RWPE1 (cell line): ENCODE measurements at regions not wholly inside any gene's neighbourhood (a gene's known extent, or its start where the extent isn't known, plus 50 kb on each side); places are given as distances from the start of the nearest gene placed in this dataset.

Source experiments
- CTCF ChIA-PET: fragments of 350-600 bp; sonication (Branson Sonifier 250); formaldehyde crosslinking; extraction: SDS; loops from one replicate; lab custom pipeline; 2021; lab: Yijun Ruan, JAX
- POLR2A ChIA-PET: fragments of 400-600 bp; formaldehyde crosslinking; extraction: SDS; loops from one replicate; lab custom pipeline; 2020; ENCODE audit warnings: antibody characterized with exemption; ENCODE audit not compliant: low non-redundant PET; lab: Yijun Ruan, JAX
- DNase-seq: peaks from one replicate; pipeline ENCODE4 v3.0.0; 2012; ENCODE audit warnings: low spot score
- H3K27ac ChIP-seq: fragments of 450-650 bp; 2 replicates; pipeline ENCODE4 v1.5.1; 2017
- TF ChIP-seq, protein P1 (sequence below): fragments of 450-650 bp; conservative IDR thresholded peaks from 2 replicates; pipeline ENCODE4 v1.5.1; 2017; ENCODE audit warnings: low read depth, mild to moderate bottlenecking

GRCh38 chr10:71038921-71039320 lies 150.6 kb upstream of the PCBD1 start:
- ChIA-PET POLR2A (no interaction called here), CTCF (interaction anchor here (0.6 kb wide), 1 partner anchor 128 kb away, joined by 3 read pairs; no protein-coding TSS in a partner anchor)
- no peak for DNase-seq
- H3K27ac ChIP-seq = no peak overlapping the region
- TF ChIP-seq, protein P1, sequence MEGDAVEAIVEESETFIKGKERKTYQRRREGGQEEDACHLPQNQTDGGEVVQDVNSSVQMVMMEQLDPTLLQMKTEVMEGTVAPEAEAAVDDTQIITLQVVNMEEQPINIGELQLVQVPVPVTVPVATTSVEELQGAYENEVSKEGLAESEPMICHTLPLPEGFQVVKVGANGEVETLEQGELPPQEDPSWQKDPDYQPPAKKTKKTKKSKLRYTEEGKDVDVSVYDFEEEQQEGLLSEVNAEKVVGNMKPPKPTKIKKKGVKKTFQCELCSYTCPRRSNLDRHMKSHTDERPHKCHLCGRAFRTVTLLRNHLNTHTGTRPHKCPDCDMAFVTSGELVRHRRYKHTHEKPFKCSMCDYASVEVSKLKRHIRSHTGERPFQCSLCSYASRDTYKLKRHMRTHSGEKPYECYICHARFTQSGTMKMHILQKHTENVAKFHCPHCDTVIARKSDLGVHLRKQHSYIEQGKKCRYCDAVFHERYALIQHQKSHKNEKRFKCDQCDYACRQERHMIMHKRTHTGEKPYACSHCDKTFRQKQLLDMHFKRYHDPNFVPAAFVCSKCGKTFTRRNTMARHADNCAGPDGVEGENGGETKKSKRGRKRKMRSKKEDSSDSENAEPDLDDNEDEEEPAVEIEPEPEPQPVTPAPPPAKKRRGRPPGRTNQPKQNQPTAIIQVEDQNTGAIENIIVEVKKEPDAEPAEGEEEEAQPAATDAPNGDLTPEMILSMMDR = no peak

DNA sequence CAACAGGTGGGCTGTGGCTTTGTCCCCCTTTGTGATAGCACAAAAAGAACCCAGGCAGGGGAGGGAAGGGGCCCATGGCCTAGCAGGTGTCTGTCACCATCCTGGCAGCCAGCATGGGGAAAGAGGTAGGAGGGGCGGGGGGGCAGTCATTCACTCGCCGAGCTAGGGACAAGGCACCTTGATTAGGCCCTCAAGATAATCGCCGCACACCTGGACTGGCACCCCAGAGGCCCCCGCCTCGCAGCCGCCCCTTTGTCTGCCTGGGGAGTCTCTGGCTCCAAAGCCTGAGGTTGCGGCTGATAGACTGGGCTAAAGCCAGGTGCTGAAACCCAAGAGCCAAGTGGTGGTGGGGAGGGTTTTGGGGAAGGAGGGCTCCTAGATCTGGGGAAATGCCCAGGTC lies 151.2 kb upstream of the PCBD1 start:
- POLR2A ChIA-PET = no interaction called here
- H3K27ac ChIP-seq = no peak overlapping the region
- no peak for DNase-seq
- TF ChIP-seq, protein P1 = no peak
- CTCF ChIA-PET = interaction anchor here (0.6 kb wide), 1 partner anchor 128 kb away, joined by 3 read pairs; no protein-coding TSS in a partner anchor

GRCh38 chr10:71040343-71040742 lies 152.0 kb upstream of the PCBD1 start:
- CTCF ChIA-PET = no interaction called here
- POLR2A ChIA-PET = no interaction called here
- no peak for DNase-seq
- TF ChIP-seq, protein P1 = no peak
- no peak overlapping the region for H3K27ac ChIP-seq

DNA sequence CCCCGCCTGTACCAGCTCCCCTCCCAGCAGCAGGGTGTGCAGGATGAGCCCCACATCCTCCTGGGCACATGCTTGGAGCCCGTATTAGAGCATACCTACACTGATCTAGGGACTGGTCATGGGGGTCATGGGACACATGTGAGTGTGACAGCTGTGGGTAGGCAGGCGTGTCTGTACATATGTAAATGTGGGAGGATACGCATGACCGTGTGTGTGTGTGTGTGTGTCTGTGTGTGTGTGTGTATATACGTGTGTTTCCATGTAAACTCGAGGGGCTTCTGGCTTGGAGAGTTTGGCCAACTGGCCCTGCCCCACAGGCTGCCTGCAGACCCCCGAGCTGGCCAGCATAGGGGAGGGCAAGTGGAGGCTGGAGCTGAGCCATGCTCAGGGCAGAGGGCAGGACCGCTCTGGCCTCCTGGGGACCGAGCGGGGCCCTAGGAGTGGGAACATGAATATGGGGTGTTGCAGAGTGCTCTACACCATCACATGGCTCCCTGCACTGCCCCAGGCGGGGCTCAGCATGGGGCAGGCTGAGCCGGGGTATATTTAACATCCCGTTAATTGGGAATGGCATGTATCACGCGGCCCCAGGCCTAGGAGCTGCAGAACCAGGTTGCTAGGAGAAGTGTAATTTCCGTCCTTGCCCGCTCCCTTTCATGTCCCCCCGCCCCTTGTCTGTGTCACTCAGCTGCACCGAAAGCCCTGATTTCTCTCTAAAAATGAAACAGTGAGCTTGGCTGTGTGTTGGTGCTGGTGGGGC lies 152.7 kb upstream of the PCBD1 start:
- no peak overlapping the region for H3K27ac ChIP-seq
- TF ChIP-seq, protein P1 = no peak
- no peak for DNase-seq
- POLR2A ChIA-PET = no interaction called here
- CTCF ChIA-PET = interaction anchor here (0.6 kb wide), 2 partner anchors 15 to 1058 kb away, joined by 4 read pairs; no protein-coding TSS in a partner anchor

GRCh38 chr10:71042216-71042615 lies 153.9 kb upstream of the PCBD1 start:
- CTCF ChIA-PET = interaction anchor here (0.7 kb wide), 1 partner anchor 1312 kb away, joined by 3 read pairs; no protein-coding TSS in a partner anchor
- TF ChIP-seq, protein P1 = no peak
- no peak for DNase-seq
- POLR2A ChIA-PET = no interaction called here
- H3K27ac ChIP-seq = no peak overlapping the region

DNA sequence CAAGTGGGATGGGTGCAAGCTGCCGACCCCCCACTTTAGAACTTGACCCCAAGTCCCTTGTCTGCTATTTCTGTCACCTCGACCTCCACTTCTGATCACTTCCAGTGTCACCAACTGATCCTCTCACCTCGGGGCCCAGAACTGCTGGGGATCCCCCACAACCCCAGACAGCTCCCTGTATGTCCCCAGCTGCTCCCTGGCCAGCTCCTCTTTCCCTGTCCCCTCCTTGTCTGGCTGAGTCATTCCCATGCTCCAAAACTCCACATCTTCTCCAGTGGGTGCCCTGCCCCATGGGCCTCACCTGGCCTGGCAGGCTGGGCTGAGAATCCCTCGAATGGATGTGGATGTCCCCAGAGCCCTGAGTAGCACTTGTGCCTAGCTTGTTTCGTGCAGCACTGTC lies 154.3 kb upstream of the PCBD1 start:
- DNase-seq = no peak
- CTCF ChIA-PET = no interaction called here
- TF ChIP-seq, protein P1 = no peak
- no peak overlapping the region for H3K27ac ChIP-seq
- POLR2A ChIA-PET = no interaction called here
